SK-N-SH treated with all-trans-retinoic acid at 6 μM for 48 hours (cell line): ENCODE measurements at regions not wholly inside any gene's neighbourhood (a gene's known extent, or its start where the extent isn't known, plus 50 kb on each side); places are given as distances from the start of the nearest gene placed in this dataset.

Source experiments
- ATAC-seq: fragments of 200-7000 bp; cut with Tn5 transposase; 3 replicates; pipeline ENCODE4 v1.9.1; 2020; ENCODE audit warnings: mild to moderate bottlenecking, moderate library complexity
- ARNTL ChIP-seq: fragments of 450-650 bp; formaldehyde crosslinking; IDR thresholded peaks from 2 replicates; pipeline ENCODE4 v1.5.0; 2020; ENCODE audit warnings: low read depth, mild to moderate bottlenecking, moderate library complexity, borderline replicate concordance
- BACH2 ChIP-seq: fragments of 250-450 bp; sonication (Bioruptor Pico); IDR thresholded peaks from 2 replicates; pipeline ENCODE4 v1.9.0; 2021; ENCODE audit warnings: mild to moderate bottlenecking, borderline replicate concordance
- CREB5 ChIP-seq: fragments of 250-450 bp; sonication (Bioruptor Pico); IDR thresholded peaks from 2 replicates; pipeline ENCODE4 v1.5.1; 2020; ENCODE audit warnings: low read depth, mild to moderate bottlenecking, moderate library complexity
- CSDC2 ChIP-seq: fragments of 250-450 bp; sonication (Bioruptor Pico); IDR thresholded peaks from 2 replicates; pipeline ENCODE4 v1.5.0; 2020; ENCODE audit warnings: mild to moderate bottlenecking, moderate library complexity
- CSRNP3 ChIP-seq: fragments of 250-450 bp; sonication (Bioruptor Pico); IDR thresholded peaks from 2 replicates; pipeline ENCODE4 v1.5.1; 2021; ENCODE audit warnings: mild to moderate bottlenecking, moderate library complexity
- ESRRG ChIP-seq: fragments of 250-450 bp; sonication (Bioruptor Pico); IDR thresholded peaks from 2 replicates; pipeline ENCODE4 v1.6.1; 2021; ENCODE audit warnings: mild to moderate bottlenecking
- GLIS3 ChIP-seq: fragments of 250-450 bp; sonication (Bioruptor Pico); IDR thresholded peaks from 2 replicates; pipeline ENCODE4 v1.5.0; 2020; ENCODE audit warnings: mild to moderate bottlenecking, moderate library complexity
- ISL1 ChIP-seq: fragments of 250-450 bp; sonication (Bioruptor Pico); IDR thresholded peaks from 2 replicates; pipeline ENCODE4 v2.1.2; 2022; ENCODE audit warnings: mild to moderate bottlenecking, moderate library complexity
- OSR1 ChIP-seq: fragments of 250-450 bp; sonication (Bioruptor Pico); IDR thresholded peaks from 2 replicates; pipeline ENCODE4 v1.8.0; 2022; ENCODE audit warnings: moderate library complexity, mild to moderate bottlenecking, inconsistent platforms
- RARB ChIP-seq: fragments of 250-450 bp; sonication (Bioruptor Pico); IDR thresholded peaks from 2 replicates; pipeline ENCODE4 v1.8.0; 2021; ENCODE audit warnings: mild to moderate bottlenecking, moderate library complexity
- TCF4 ChIP-seq: fragments of 250-450 bp; sonication (Bioruptor Pico); IDR thresholded peaks from 2 replicates; pipeline ENCODE4 v1.8.0; 2021; ENCODE audit warnings: mild to moderate bottlenecking, moderate library complexity, borderline replicate concordance
- TSHZ2 ChIP-seq: fragments of 250-450 bp; sonication (Bioruptor Pico); IDR thresholded peaks from 2 replicates; pipeline ENCODE4 v1.5.0; 2020; ENCODE audit warnings: mild to moderate bottlenecking, moderate library complexity
- ZC3H10 ChIP-seq: fragments of 250-450 bp; sonication (Bioruptor Pico); IDR thresholded peaks from 2 replicates; pipeline ENCODE4 v1.5.1; 2021; ENCODE audit warnings: mild to moderate bottlenecking, moderate library complexity
- ZFP3 ChIP-seq: fragments of 250-450 bp; sonication (Bioruptor Pico); IDR thresholded peaks from 2 replicates; pipeline ENCODE4 v1.5.0; 2020; ENCODE audit warnings: mild to moderate bottlenecking, moderate library complexity
- ZFP30 ChIP-seq: fragments of 450-650 bp; formaldehyde crosslinking; IDR thresholded peaks from 2 replicates; pipeline ENCODE4 v1.5.0; 2022; ENCODE audit warnings: mild to moderate bottlenecking, moderate library complexity
- ZNF565 ChIP-seq: fragments of 450-650 bp; formaldehyde crosslinking; conservative IDR thresholded peaks from 2 replicates; pipeline ENCODE4 v1.5.0; 2020; ENCODE audit warnings: low read depth, mild to moderate bottlenecking, moderate library complexity
- ZNF8 ChIP-seq: fragments of 450-650 bp; formaldehyde crosslinking; IDR thresholded peaks from 2 replicates; pipeline ENCODE4 v1.5.0; 2020; ENCODE audit warnings: mild to moderate bottlenecking, moderate library complexity
- TF ChIP-seq, protein P1 (sequence below): fragments of 250-450 bp; sonication (Bioruptor Pico); IDR thresholded peaks from 2 replicates; pipeline ENCODE4 v1.8.0; 2021; ENCODE audit warnings: low read depth, mild to moderate bottlenecking, moderate library complexity, borderline replicate concordance

DNA sequence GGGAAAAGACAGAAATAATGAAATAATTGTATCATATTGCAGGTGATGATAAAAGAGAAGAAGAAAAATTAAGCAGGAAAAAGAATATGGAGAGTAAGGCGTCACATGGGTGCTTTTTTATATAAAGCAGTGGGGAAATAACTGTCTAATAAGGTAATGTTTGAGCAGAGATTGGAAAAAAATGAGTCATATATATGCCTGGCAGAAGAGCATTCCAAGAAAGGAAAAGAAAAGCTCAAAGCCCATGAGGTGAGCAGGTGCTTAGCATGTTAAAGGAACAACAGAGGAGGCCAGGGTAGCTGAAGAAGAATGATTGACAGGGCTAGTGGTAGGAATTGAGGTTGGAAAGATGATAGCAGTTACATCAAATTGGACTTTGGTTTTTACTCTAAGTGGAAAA lies 739.5 kb downstream of the SORCS1 start (continued):
- TF ChIP-seq ESRRG (CRISPR knock-in tag) (no peak), ARNTL (CRISPR knock-in tag) (no peak), ZNF565 (CRISPR knock-in tag) (no peak), GLIS3 (CRISPR knock-in tag) (no peak)
- TF ChIP-seq, protein P1, sequence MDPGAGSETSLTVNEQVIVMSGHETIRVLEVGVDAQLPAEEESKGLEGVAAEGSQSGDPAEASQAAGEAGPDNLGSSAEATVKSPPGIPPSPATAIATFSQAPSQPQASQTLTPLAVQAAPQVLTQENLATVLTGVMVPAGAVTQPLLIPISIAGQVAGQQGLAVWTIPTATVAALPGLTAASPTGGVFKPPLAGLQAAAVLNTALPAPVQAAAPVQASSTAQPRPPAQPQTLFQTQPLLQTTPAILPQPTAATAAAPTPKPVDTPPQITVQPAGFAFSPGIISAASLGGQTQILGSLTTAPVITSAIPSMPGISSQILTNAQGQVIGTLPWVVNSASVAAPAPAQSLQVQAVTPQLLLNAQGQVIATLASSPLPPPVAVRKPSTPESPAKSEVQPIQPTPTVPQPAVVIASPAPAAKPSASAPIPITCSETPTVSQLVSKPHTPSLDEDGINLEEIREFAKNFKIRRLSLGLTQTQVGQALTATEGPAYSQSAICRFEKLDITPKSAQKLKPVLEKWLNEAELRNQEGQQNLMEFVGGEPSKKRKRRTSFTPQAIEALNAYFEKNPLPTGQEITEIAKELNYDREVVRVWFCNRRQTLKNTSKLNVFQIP (CRISPR knock-in tag) = no peak

DNA sequence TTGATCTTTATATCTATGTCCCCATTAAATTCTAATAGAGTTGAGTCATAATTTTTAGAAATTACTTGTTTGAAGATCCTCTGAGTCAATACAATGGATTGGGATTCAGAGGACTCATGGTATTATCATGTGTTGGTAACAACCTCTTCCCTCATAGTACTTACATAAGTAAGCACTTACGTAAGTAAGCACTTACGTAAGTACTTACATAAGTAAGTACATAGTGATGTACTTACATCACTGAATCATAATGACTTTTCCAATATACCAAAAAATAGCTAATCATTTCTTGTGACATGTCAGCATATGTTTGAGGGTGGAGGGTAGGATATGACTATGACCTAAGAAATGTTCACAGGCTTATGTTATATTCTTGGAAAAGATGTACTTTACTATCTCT lies 740.5 kb downstream of the SORCS1 start:
- no peak for ATAC-seq
- TF ChIP-seq ESRRG (CRISPR knock-in tag) (no peak), CSDC2 (CRISPR knock-in tag) (no peak), ZC3H10 (CRISPR knock-in tag) (no peak), OSR1 (CRISPR knock-in tag) (no peak), ZFP30 (CRISPR knock-in tag) (no peak), ARNTL (CRISPR knock-in tag) (no peak), TCF4 (CRISPR knock-in tag) (no peak), ZNF565 (CRISPR knock-in tag) (no peak), ZFP3 (no peak)
- TF ChIP-seq, protein P1 (CRISPR knock-in tag) = no peak

DNA sequence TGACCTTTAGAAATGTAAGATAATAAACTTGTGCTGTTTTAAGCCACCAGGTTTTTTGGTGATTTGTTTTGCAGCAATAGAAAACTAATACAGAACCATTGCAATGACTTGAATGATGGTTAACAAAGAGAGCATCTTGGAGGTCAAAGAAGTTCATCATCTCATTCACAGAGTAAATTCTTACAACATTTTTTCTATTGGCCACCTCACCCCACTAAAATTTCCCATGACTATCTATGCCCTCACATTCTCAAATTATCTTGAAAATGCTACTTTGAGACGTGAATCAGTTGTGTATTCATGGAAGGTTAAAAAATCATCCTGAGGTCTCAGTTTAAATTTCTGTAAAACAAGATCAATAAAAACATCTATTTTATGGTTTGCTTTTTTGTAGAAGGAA lies 754.2 kb downstream of the SORCS1 start:
- no peak for TF ChIP-seq CSDC2 (CRISPR knock-in tag)
- TF ChIP-seq TCF4 (CRISPR knock-in tag) = no peak
- no peak for TF ChIP-seq ZFP30 (CRISPR knock-in tag)
- no peak for TF ChIP-seq RARB (CRISPR knock-in tag)
- TF ChIP-seq ZC3H10 (CRISPR knock-in tag) = no peak
- TF ChIP-seq CREB5 (CRISPR knock-in tag) = no peak
- TF ChIP-seq TSHZ2 = no peak
- no peak for TF ChIP-seq ISL1 (CRISPR knock-in tag)
- no peak for TF ChIP-seq ZNF565 (CRISPR knock-in tag)
- no peak for TF ChIP-seq ARNTL (CRISPR knock-in tag)
- TF ChIP-seq OSR1 (CRISPR knock-in tag) = no peak
- TF ChIP-seq, all 23 proteins: peak for 0
- no peak for ATAC-seq

- ATAC-seq = no peak
- TF ChIP-seq TSHZ2 (no peak), CSRNP3 (CRISPR knock-in tag) (no peak), ZNF8 (CRISPR knock-in tag) (no peak), CSDC2 (CRISPR knock-in tag) (no peak), BACH2 (CRISPR knock-in tag) (no peak), ESRRG (CRISPR knock-in tag) (no peak), ZFP30 (CRISPR knock-in tag) (no peak)
These were observed 759.4 kb downstream of the SORCS1 start for GRCh38 chr10:106405141-106405540.
